Mucosa of rectum (tissue), 2 donors: ENCODE measurements at regions not wholly inside any gene's neighbourhood (a gene's known extent, or its start where the extent isn't known, plus 50 kb on each side); places are given as distances from the start of the nearest gene placed in this dataset.

Experiments
- H3K27ac ChIP-seq, 2 donors: one replicate each; pipeline ENCODE4 v1.7.0; 2013; ENCODE audit warnings: inconsistent platforms in 2 of 2, low read depth in 2 of 2, low read length in 2 of 2
- H3K27me3 ChIP-seq, 2 donors: one replicate each; pipeline ENCODE4 v1.7.0; 2013; ENCODE audit warnings: low read length in 2 of 2; ENCODE audit not compliant: control insufficient read depth in 2 of 2, insufficient read depth in 2 of 2
- H3K36me3 ChIP-seq, 2 donors: one replicate each; pipeline ENCODE4 v1.7.0; 2013; ENCODE audit warnings: low read length in 2 of 2; ENCODE audit not compliant: control insufficient read depth in 2 of 2, insufficient read depth in 2 of 2
- H3K4me1 ChIP-seq, 2 donors: one replicate each; pipeline ENCODE4 v1.7.0; 2013; ENCODE audit warnings: low read length in 2 of 2, mild to moderate bottlenecking in 1 of 2; ENCODE audit not compliant: control insufficient read depth in 2 of 2, insufficient read depth in 2 of 2
- H3K4me3 ChIP-seq, 2 donors: one replicate each; pipeline ENCODE4 v1.7.0; 2013; ENCODE audit warnings: low read length in 2 of 2
- H3K9ac ChIP-seq, 2 donors: one replicate each; pipeline ENCODE4 v1.7.0; 2013; ENCODE audit warnings: low read length in 2 of 2, low read depth in 1 of 2, mild to moderate bottlenecking in 1 of 2
- H3K9me3 ChIP-seq, 2 donors: one replicate each; pipeline ENCODE4 v1.7.0; 2013; ENCODE audit warnings: low read length in 2 of 2; ENCODE audit not compliant: control insufficient read depth in 2 of 2
- donor health status: healthy.
- donor health status: Normal muscosa, but diverticular disease.

DNA sequence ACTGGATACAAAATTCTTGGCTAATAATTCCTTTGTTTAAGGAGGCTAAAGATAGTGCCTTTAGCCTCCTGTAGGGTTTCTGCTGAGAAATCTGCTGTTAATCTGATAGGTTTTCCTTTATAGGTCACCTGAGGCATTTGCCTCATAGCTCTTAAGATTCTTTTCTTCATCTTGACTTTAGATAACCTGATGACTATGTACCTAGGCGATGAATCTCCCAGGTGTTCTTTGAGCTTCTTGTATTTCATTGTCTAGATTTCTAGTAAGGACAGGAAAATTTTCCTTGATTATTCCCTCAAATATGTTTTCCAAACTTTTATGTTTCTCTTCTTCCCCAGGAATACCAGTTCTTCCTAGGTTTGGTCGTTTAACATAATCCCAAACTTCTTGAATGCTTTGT lies 479.4 kb upstream of the MAN1A1 start:
- H3K36me3 ChIP-seq, result no peaks in the 10 kb centered on the region
- no peak overlapping the region for H3K9ac ChIP-seq
- H3K9me3 ChIP-seq, result no peaks in the 10 kb centered on the region
- no peak overlapping the region for H3K4me3 ChIP-seq
- H3K4me1 ChIP-seq, result no peaks in the 10 kb centered on the region
- H3K27me3 ChIP-seq, result no peaks in the 10 kb centered on the region
- no peak overlapping the region for H3K27ac ChIP-seq

DNA sequence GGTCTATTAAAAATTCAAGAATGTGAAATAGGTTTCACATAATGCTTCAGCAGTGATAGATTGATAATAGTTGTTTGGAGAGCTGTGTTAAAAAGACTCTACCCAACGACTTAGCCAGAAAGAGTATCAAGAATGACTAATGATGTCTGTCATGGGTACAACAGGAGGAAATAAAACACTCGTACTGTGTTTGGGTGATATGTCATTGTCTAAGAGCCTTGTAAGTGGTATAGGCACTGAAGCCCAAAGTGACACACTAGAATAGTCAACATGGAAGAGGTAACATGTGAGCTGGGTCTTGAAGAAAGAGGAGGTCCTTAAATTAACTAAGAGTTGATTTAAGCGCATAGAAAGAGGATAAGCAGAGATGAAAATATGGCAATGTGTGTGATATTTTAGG lies 471.8 kb upstream of the MAN1A1 start:
- Histone ChIP-seq H3K36me3 (no peaks in the 10 kb centered on the region), H3K27me3 (no peaks in the 10 kb centered on the region), H3K4me1 (no peaks in the 10 kb centered on the region), H3K27ac (no peak overlapping the region), H3K9ac (no peak overlapping the region), H3K9me3 (no peaks in the 10 kb centered on the region), H3K4me3 (no peak overlapping the region)

DNA sequence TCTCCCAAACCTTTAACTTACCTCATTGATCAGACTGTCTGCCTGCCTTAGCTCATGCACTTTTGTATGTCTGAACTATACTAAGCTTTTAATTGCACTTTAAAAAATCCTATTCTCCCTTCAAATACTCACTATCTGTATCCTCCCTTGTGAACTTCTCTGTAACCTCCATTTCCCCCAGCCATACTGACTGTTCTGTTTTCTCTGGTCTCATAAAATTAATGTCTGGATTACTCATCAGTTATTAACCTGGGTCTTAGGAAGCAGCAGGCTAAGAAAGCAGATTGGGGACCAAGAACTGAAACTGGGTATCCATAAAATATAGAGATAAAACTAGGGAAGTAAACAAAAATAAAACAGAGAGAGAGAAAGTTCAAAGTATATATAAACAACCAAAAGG lies 469.3 kb upstream of the MAN1A1 start:
- Histone ChIP-seq H3K9me3 (no peaks in the 10 kb centered on the region), H3K27me3 (no peaks in the 10 kb centered on the region), H3K36me3 (no peaks in the 10 kb centered on the region), H3K4me1 (no peaks in the 10 kb centered on the region), H3K4me3 (no peak overlapping the region), H3K27ac (no peak overlapping the region), H3K9ac (no peak overlapping the region)

DNA sequence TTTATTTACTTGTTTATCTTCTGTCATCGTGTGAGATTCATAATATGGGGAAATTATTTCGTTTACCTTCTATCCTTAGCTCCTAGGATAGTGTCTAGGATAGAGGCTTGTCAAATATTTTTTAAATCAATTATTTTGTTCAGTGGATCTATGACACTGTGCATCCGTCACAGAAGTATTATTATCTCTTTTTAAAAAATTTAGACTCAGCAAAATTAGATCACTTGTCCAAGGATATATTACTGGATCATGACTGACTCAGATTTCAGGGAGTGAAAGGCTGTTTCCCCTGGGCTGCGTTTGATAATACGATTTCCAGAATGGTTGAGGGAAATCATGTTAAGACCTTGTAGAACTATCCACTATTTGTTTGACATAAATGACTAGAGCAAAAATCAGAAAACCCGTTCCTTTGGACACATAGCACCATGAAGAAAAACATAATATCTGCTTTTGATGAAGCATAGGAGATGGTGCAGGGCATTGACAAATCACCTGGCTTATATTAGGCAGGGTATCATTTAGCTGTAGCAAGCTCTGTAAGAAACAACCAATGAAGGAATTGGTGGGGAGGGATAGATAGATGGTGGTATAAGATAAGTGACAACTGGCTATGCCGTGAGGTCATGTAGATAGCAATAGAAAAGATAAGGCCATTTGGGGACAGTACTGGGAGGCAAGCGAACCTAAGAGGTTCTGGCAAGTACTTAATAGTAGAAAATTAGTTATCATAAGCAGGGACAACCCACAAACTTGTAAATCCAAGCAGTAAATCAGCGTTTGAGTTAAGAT lies 465.2 kb upstream of the MAN1A1 start:
- Histone ChIP-seq H3K27ac (no peak overlapping the region), H3K4me1 (no peaks in the 10 kb centered on the region), H3K36me3 (no peaks in the 10 kb centered on the region), H3K4me3 (no peak overlapping the region), H3K27me3 (no peaks in the 10 kb centered on the region), H3K9ac (no peak overlapping the region), H3K9me3 (no peaks in the 10 kb centered on the region)

DNA sequence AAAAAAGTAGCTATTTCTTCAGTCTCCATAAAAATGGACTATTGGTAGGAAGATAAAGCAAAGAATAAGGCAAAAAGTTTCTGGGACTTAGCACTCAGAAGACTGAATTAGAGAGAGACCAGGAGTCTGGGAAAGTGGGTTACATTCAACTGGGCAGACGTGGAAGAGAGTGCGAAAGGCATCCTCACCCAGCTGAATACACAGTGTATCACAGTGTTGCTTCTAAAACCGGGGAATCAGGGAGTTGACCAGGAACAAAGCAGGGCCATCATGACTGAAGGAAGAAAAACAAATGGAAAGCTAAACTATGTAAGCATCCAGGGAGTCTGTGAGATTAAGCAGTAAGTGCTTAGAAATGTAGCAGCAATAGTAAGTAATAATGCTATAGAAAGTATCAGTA lies 452.9 kb upstream of the MAN1A1 start:
- H3K36me3 ChIP-seq, result no peaks in the 10 kb centered on the region
- H3K27me3 ChIP-seq, result no peaks in the 10 kb centered on the region
- H3K4me1 ChIP-seq, result no peaks in the 10 kb centered on the region
- H3K4me3 ChIP-seq, result no peak overlapping the region
- H3K27ac ChIP-seq, result no peak overlapping the region
- no peaks in the 10 kb centered on the region for H3K9me3 ChIP-seq
- no peak overlapping the region for H3K9ac ChIP-seq

DNA sequence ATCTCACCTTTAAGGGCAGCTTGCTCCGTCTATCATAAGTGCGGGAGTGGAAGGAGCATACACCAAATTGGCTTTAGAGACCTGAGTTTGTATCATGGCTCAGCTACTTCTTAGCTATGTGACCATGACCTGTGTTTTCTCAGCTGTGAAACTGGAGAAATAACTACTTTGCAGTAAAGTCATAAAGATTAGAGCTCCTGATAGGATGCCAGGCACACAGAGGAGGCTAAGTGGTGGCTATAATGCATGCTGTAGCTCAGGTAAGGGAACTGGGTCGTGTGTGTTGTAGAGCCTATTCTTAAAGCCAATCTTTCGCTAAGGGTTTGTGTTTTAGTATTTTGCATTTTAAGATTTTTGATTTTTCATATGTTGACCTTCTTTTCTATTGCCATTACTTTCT lies 451.5 kb upstream of the MAN1A1 start:
- no peak overlapping the region for H3K4me3 ChIP-seq
- H3K9me3 ChIP-seq, result no peaks in the 10 kb centered on the region
- no peak overlapping the region for H3K27ac ChIP-seq
- H3K36me3 ChIP-seq, result no peaks in the 10 kb centered on the region
- H3K27me3 ChIP-seq, result no peaks in the 10 kb centered on the region
- H3K9ac ChIP-seq, result no peak overlapping the region
- no peaks in the 10 kb centered on the region for H3K4me1 ChIP-seq

DNA sequence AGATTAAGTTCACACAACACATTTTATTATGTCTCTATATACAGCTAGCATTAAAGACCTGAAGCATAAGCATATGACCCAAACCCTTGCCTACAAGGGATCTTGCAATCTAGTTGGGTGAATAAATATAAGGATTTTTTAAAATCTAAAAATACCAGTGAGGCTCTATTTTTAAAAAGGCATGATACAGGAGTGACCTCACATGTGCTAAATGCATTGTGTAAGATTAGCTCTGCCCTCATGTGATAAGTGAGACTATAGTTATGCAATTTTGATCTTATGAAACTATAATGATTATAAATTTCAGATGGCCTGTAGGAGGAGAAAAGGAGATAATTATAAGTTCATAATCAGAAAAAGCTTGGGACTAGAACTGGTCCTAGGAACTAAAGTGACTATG lies 451.0 kb upstream of the MAN1A1 start:
- Histone ChIP-seq H3K4me1 (no peaks in the 10 kb centered on the region), H3K9ac (no peak overlapping the region), H3K36me3 (no peaks in the 10 kb centered on the region), H3K9me3 (no peaks in the 10 kb centered on the region), H3K27me3 (no peaks in the 10 kb centered on the region), H3K27ac (no peak overlapping the region), H3K4me3 (no peak overlapping the region)

DNA sequence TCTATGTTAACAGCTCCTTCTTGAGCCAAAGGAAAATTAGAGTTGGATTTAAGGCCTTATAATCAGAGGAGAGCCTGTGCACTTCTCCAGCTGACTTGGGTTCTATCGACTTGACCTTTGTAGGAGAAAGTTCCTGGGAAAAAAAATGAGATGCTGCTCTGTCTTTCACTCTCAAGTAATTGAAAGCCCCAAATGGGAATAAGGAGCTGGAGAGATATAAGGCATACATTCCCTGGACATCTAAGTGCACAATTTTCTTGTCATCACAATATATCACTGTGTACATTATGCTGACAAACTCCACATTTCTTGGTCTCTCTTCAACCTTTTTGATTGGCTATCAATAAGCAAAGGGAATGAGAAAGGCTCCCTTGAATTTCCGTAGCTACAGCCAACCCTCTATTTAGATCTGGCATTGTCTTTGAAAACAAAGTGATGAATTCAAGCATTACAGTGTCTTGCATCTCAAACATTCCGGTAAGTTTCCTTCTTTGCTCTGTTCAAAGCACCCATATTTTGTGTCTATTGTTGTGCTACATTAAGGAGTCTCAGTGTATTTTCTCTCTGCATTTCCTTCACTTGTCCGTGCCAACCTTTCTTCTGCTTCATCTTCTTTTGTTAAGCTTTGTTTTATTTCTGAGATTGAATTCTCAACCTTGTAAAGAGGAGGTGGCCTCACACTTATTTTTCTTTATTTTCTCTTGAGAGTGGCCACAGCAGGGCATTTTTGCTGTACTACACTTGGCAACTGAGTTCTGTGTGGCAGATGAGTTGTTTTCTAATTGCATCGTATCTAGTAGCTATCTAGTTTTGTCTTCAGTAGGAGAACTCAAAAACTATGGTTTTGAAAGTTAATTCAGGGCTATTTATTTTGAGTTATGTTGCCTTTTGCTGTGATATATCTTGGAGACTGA lies 450.3 kb upstream of the MAN1A1 start:
- Histone ChIP-seq H3K27ac (no peak overlapping the region), H3K9ac (no peak overlapping the region), H3K4me1 (no peaks in the 10 kb centered on the region), H3K36me3 (no peaks in the 10 kb centered on the region), H3K9me3 (no peaks in the 10 kb centered on the region), H3K4me3 (no peak overlapping the region), H3K27me3 (no peaks in the 10 kb centered on the region)

DNA sequence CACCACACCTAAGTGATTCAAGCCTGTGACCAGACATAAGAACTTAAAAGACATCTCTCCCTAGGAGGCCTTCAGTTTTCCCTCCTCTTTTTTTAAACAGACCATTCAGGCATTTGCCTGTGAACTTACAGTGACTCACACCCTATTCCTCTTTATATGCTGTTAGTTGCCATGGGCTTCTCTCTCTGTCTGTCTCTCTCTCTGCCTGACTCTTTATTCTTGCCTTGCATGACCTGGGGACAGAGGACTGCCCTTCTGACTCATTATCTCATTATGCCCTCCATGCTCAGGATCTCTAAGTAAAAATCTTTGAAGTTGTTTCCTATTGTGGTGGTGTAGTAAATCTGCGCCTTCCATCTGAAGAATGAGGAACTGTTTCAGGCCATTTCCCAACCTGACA lies 442.2 kb upstream of the MAN1A1 start:
- H3K9me3 ChIP-seq, result no peaks in the 10 kb centered on the region
- H3K4me1 ChIP-seq, result no peaks in the 10 kb centered on the region
- H3K27ac ChIP-seq, result no peak overlapping the region
- no peaks in the 10 kb centered on the region for H3K27me3 ChIP-seq
- no peaks in the 10 kb centered on the region for H3K36me3 ChIP-seq
- H3K4me3 ChIP-seq, result no peak overlapping the region
- H3K9ac ChIP-seq, result no peak overlapping the region

DNA sequence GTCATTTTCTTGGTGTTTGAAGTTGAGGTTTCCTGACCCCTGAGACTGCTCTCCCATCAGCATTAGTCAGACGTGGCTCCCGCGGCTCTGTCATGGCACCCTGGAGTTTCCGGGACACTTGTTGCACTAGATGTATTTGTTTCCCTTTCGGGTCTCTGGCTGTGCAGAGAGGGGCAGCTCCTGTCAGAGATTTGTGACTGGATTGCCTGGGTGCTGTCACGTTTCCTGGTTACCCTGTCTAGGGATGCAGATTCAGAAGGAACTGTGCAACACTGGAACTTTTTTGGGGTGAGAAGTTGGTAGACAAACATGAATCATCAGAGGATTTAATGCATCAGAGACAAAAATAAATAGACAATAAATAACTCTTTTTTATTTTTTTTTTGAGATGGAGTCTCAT lies 431.8 kb upstream of the MAN1A1 start:
- no peak overlapping the region for H3K9ac ChIP-seq
- H3K27ac ChIP-seq, result no peak overlapping the region
- H3K27me3 ChIP-seq, result no peaks in the 10 kb centered on the region
- H3K4me1 ChIP-seq, result no peaks in the 10 kb centered on the region
- no peaks in the 10 kb centered on the region for H3K36me3 ChIP-seq
- H3K4me3 ChIP-seq, result no peak overlapping the region
- H3K9me3 ChIP-seq, result no peaks in the 10 kb centered on the region
